IPS-NIHi11 (cell line): ENCODE measurements at regions not wholly inside any gene's neighbourhood (a gene's known extent, or its start where the extent isn't known, plus 50 kb on each side); places are given as distances from the start of the nearest gene placed in this dataset.

Experiments
- DNase-seq: peaks from one replicate; pipeline ENCODE4 v3.0.0; 2012; ENCODE audit warnings: mixed read lengths, low spot score

- no peak for DNase-seq
Observed at GRCh38 chr18:56545464-56545863, 92.9 kb downstream of the TXNL1 start.

DNA sequence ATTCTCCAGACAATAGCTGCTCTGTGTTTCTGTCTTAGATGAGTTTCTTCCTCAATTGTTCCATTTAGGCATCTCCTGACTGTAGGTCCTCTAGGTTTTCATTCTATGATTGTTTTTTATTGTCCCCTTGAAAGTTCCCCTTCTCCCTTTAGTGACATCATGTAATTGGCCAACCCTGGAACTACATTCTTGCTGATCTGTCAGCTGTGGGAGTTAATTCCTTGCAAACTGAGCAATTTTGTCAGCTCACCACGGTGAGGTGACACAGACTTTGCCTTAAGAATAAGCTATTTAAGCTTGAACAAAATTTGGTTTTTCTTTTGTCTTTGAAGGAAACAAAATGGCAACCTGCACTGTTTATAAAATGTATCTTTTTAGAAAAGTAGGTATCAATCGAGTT is 95.9 kb downstream of the TXNL1 start:
- DNase-seq = no peak

- no peak for DNase-seq
Observed at GRCh38 chr18:56541793-56542192, 96.6 kb downstream of the TXNL1 start.

DNA sequence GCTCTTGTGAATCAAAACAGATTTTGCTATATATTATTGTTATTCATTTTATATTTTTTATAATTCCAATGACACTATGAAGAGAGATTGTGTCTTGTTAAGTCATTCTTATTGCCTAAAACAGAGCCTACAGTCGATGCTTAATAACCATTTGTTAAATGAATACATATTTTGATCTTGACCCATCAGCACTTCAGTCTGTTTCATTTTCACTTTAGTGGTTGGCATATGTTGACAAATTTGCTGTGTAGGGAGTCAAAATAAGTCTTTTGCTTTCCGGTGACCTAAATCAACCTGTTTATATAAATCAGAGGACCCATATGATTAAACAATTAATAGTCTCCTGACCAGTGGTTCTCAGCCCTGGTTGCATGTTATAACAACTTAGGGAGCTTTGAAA is 97.1 kb downstream of the TXNL1 start:
- DNase-seq = no peak

- no peak for DNase-seq
Observed at GRCh38 chr18:56538746-56539145, 99.6 kb downstream of the TXNL1 start.

GRCh38 chr18:56532176-56532840 is 106.1 kb downstream of the TXNL1 start:
- DNase-seq = no peak

GRCh38 chr18:56522816-56523215 is 115.6 kb downstream of the TXNL1 start:
- DNase-seq = no peak

DNA sequence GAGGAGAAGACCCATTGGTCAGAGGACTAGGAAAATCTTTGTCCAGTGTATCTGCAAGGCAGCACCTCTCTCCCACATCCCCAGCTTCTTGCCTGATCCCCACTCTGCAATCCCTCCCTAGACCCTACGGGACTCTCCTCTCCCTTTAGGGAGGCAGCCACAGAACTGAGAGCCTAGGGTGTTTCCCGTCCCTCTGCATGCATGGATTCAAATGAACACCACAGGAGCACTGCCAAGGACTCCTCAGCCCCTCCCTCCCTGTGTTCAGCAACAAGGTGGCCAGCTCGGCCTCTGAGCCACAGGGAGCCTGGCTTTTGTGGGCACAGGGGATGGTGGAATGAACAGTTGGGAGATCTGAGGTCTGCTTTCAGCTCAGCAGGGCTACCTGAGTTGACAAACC is 117.1 kb downstream of the TXNL1 start:
- DNase-seq = no peak

- no peak for DNase-seq
Observed at GRCh38 chr18:56517761-56518160, 120.6 kb downstream of the TXNL1 start.

GRCh38 chr18:56517196-56517595 is 121.2 kb downstream of the TXNL1 start:
- DNase-seq = no peak

- DNase-seq = no peak
Observed at GRCh38 chr18:56516789-56517188, 121.6 kb downstream of the TXNL1 start.

DNA sequence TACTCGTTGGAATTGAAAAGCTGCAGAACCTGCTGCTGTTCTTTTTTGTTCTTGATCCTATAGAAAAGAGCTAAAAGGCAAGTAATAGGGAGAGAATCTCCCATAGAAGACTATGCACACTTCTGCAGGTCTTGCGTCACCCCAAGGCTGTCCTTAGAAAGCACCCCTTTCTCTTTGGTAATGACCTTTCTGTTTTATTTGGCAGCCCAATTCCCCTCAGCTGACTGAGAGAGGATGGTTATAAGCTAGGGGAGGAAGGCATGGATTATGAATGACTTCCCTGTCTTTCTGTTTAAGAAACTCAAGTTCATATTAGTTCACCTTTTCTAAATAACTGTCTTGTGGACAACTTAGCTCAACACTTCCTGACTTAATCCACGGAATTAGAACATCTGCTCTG is 122.9 kb downstream of the TXNL1 start:
- DNase-seq = no peak

- no peak for DNase-seq
Observed at GRCh38 chr18:56511996-56512395, 126.4 kb downstream of the TXNL1 start.

DNA sequence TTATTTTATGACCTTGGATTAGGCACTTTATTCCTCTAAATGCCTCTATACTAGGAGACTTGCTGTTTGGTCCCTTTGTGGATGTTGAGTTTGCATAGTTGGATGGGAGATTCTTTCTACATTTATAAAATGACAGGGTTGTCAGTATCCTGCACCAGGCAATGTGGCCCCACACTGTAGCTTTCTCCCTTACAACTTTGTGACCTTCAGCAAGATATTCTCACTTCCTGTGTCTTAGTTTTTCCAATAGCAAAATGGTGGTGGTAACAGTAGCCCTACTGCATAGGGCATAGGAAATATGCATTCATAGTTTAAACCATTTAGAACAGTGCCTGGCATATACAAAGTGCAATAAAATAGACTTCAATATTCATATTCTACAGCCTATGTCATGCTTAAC is 128.3 kb downstream of the TXNL1 start:
- DNase-seq = no peak

- DNase-seq = no peak
Observed at GRCh38 chr18:56509656-56510055, 128.7 kb downstream of the TXNL1 start.

- no peak for DNase-seq
Observed at GRCh38 chr18:56508370-56509036, 129.9 kb downstream of the TXNL1 start.

DNA sequence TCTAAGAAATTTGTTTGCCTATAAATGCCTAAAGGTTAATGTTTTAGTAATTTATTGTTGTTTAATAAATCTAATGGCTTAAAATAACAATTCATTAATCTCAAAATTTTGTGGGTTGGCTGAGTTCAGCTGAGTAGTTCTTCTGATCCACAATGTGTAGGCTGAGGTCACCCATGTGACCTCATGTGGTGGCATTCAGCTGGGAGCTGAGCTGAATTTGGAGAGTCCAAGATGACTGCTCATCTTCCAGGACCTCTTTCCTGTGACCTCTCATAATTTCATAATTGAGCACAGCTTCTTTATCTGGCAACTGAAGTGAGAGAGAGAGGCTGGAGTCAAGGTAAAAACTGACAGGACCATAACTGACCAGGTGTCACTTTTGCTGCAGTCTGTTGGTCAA is 132.4 kb downstream of the TXNL1 start:
- no peak for DNase-seq

- DNase-seq = no peak
Observed at GRCh38 chr18:56505293-56505692, 133.1 kb downstream of the TXNL1 start.

GRCh38 chr18:56501896-56502295 is 136.5 kb downstream of the TXNL1 start:
- DNase-seq = no peak

DNA sequence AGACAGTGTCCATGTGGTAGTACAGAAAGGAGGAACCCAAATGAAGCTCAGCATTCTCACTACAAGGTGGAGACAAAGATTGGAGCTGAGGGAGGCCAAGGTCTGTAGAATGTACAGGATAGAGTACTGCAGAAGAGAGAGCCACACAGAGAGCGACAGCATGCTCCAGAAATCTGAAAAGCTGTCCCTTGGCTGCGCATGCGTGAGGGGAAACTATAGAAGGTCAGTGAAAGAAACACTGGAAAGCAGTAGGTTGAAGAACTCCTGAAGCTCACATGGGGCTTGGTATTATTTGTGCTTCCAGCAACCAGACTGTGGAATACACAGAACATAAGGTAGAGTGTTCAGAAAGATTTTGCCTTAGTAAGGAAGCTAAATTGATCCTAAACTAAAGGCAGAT is 142.5 kb downstream of the TXNL1 start:
- DNase-seq = no peak

DNA sequence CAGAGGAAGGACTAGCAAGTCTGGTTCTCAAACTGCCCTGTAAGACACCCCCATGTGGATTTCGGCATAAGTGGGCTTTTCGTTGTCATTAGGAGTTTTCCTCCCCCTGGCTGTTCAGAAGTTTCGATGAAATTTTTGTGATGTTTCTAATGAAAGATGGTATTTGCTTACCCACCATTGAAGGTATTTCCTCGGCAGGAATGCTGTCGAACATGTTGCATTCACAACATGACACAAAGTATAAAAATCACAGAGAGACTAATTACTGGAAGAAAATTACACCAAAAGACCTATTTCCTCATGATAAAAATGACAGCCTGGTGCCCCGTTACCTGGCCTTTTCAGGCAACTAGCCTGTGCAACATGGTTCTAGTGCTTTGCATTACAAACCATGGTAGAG is 144.9 kb downstream of the TXNL1 start:
- no peak for DNase-seq

- DNase-seq = no peak
Observed at GRCh38 chr18:56492136-56492535, 146.3 kb downstream of the TXNL1 start.

- no peak for DNase-seq
Observed at GRCh38 chr18:56490942-56491341, 147.4 kb downstream of the TXNL1 start.

DNA sequence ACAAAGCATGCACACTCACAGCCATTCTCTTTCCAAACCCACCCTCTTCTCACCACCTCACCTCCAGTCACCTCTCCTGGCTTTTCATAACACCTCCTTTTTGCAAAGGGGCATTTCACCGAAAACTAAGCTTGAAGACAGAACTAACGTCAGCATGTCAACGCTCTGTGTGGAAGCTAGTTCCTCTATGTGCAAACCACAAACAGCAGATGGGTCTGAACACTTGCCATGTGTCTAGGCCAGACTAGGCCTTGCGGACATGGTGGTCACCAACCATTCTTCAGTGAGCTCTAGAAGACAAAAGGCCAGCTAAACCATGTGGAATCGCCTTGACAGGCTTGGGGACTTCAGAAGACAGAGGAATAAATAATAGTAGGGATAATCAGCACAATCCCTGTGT is 148.5 kb downstream of the TXNL1 start:
- DNase-seq = no peak
